NT2/D1 (cell line): ENCODE measurements at regions not wholly inside any gene's neighbourhood (a gene's known extent, or its start where the extent isn't known, plus 50 kb on each side); places are given as distances from the start of the nearest gene placed in this dataset.

Experiments used
- DNase-seq: peaks from one replicate; pipeline ENCODE4 v3.0.0-alpha.2; 2011; ENCODE audit warnings: low read depth, low spot score
- H3K27me3 ChIP-seq: 2 replicates; pipeline ENCODE4 v1.6.0; 2011; ENCODE audit warnings: mild to moderate bottlenecking; ENCODE audit not compliant: insufficient read length, insufficient read depth
- H3K36me3 ChIP-seq: 2 replicates; pipeline ENCODE4 v1.6.1; 2011; ENCODE audit warnings: mild to moderate bottlenecking, low read length, mixed read lengths; ENCODE audit not compliant: insufficient read depth, insufficient read length
- H3K4me1 ChIP-seq: 2 replicates; pipeline ENCODE4 v1.5.1; 2011; ENCODE audit not compliant: insufficient read depth, insufficient read length
- H3K4me3 ChIP-seq: 2 replicates; pipeline ENCODE4 v1.5.1; 2011; ENCODE audit warnings: low read depth; ENCODE audit not compliant: insufficient read length
- H3K9ac ChIP-seq: 2 replicates; pipeline ENCODE4 v1.6.0; 2011; ENCODE audit warnings: low read depth; ENCODE audit not compliant: insufficient read length
- H3K9me3 ChIP-seq: 2 replicates; pipeline ENCODE4 v1.5.1; 2011; ENCODE audit warnings: mild to moderate bottlenecking, low read length; ENCODE audit not compliant: insufficient read depth
- SUZ12 ChIP-seq: IDR thresholded peaks from 2 replicates; pipeline ENCODE4 v1.6.1; 2011; ENCODE audit not compliant: insufficient read length, insufficient read depth; ENCODE audit errors: extremely low read depth
- YY1 ChIP-seq: IDR thresholded peaks from 2 replicates; pipeline ENCODE4 v1.6.1; 2011; ENCODE audit not compliant: insufficient read length, insufficient read depth
- ZNF274 ChIP-seq: IDR thresholded peaks from 2 replicates; pipeline ENCODE4 v1.6.1; 2011; ENCODE audit warnings: mild to moderate bottlenecking, low read depth, low read length

DNA sequence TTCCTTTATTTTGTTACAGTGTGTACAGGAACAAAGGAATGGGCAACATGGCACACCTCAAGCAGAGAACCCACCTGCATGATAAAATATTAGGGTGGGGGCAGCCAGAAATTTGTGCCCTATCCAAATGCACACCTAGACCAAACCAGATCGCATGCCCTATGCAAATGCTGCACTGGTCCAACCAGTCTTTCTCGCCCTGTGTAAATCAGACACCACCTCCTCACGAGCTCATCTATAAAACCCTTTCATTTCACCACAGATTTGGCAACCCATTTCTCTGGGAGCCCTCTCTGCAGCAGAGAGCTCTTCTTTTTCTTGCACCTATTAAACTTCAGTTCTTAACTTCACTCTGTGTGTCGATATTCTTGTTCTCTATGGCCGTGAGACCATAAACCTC is 1559.2 kb downstream of the SLITRK1 start:
- no peaks in the 10 kb centered on the region for H3K36me3 ChIP-seq
- no peaks in the 10 kb centered on the region for H3K4me1 ChIP-seq
- H3K4me3 ChIP-seq: no peak overlapping the region
- no peak overlapping the region for H3K9ac ChIP-seq
- peaks cover 6% of the 10 kb centered on the region; the same call in 1 of the 2 replicates for H3K9me3 ChIP-seq
- DNase-seq: no peak
- no peaks in the 10 kb centered on the region for H3K27me3 ChIP-seq
- TF ChIP-seq SUZ12 (no peak), ZNF274 (no peak), YY1 (no peak)

GRCh38 chr13:82305588-82305987 is 1576.7 kb downstream of the SLITRK1 start:
- H3K36me3 ChIP-seq: no peaks in the 10 kb centered on the region
- no peak overlapping the region for H3K4me3 ChIP-seq
- H3K4me1 ChIP-seq: no peaks in the 10 kb centered on the region
- TF ChIP-seq SUZ12 (no peak), ZNF274 (no peak), YY1 (no peak)
- no peak overlapping the region for H3K9ac ChIP-seq
- DNase-seq: no peak
- H3K27me3 ChIP-seq: no peaks in the 10 kb centered on the region
- no peaks in the 10 kb centered on the region for H3K9me3 ChIP-seq

- H3K9me3 ChIP-seq: no peaks in the 10 kb centered on the region
- no peak for DNase-seq
- no peak overlapping the region for H3K9ac ChIP-seq
- H3K4me1 ChIP-seq: no peaks in the 10 kb centered on the region
- TF ChIP-seq SUZ12 (no peak), ZNF274 (no peak), YY1 (no peak)
- H3K36me3 ChIP-seq: no peaks in the 10 kb centered on the region
- H3K4me3 ChIP-seq: no peak overlapping the region
- H3K27me3 ChIP-seq: no peaks in the 10 kb centered on the region
These were observed 1584.2 kb downstream of the SLITRK1 start for GRCh38 chr13:82298106-82298505.

GRCh38 chr13:82294226-82294625 is 1588.0 kb downstream of the SLITRK1 start:
- no peak overlapping the region for H3K9ac ChIP-seq
- H3K4me3 ChIP-seq: no peak overlapping the region
- TF ChIP-seq ZNF274: no peak
- no peak for TF ChIP-seq YY1
- no peak for TF ChIP-seq SUZ12
- H3K9me3 ChIP-seq: no peaks in the 10 kb centered on the region
- H3K27me3 ChIP-seq: no peaks in the 10 kb centered on the region
- DNase-seq: no peak
- H3K36me3 ChIP-seq: no peaks in the 10 kb centered on the region
- H3K4me1 ChIP-seq: no peaks in the 10 kb centered on the region

- TF ChIP-seq SUZ12 (no peak), YY1 (no peak), ZNF274 (no peak)
- Histone ChIP-seq H3K36me3 (no peaks in the 10 kb centered on the region), H3K27me3 (no peaks in the 10 kb centered on the region), H3K4me1 (no peaks in the 10 kb centered on the region), H3K9ac (no peak overlapping the region), H3K4me3 (no peak overlapping the region), H3K9me3 (no peaks in the 10 kb centered on the region)
- DNase-seq: no peak
These were observed 1589.9 kb downstream of the SLITRK1 start for GRCh38 chr13:82292334-82292733.

- TF ChIP-seq ZNF274: no peak
- no peak for TF ChIP-seq SUZ12
- TF ChIP-seq YY1: no peak
- Histone ChIP-seq H3K27me3 (no peaks in the 10 kb centered on the region), H3K4me3 (no peak overlapping the region), H3K9ac (no peak overlapping the region), H3K36me3 (no peaks in the 10 kb centered on the region), H3K4me1 (no peaks in the 10 kb centered on the region), H3K9me3 (no peaks in the 10 kb centered on the region)
- DNase-seq: no peak
These were observed 1590.4 kb downstream of the SLITRK1 start for GRCh38 chr13:82291852-82292251.

DNA sequence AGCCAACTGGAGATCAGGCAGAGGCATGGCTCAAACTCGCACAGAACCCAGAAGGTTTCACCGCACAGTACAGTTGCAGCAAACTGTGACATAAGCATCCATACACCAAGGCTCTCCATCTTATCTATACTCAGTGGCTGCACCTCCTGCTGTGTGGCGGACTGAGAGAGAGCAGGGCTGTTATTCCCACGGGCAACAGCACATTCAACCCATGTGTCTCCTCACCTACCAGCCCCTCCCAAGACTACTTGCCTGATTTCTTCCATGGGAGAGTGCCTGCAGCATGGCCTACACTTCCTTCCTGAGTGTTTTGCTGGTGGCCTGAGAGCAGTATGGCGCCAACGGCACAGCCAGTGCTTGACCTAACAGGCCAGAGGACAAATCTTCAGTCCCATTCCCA is 1606.6 kb downstream of the SLITRK1 start:
- no peaks in the 10 kb centered on the region for H3K27me3 ChIP-seq
- no peak for DNase-seq
- no peaks in the 10 kb centered on the region for H3K36me3 ChIP-seq
- H3K4me1 ChIP-seq: no peaks in the 10 kb centered on the region
- no peak overlapping the region for H3K4me3 ChIP-seq
- TF ChIP-seq ZNF274 (no peak), YY1 (no peak), SUZ12 (no peak)
- H3K9me3 ChIP-seq: no peaks in the 10 kb centered on the region
- no peak overlapping the region for H3K9ac ChIP-seq

GRCh38 chr13:82259284-82259683 is 1623.0 kb downstream of the SLITRK1 start:
- Histone ChIP-seq H3K27me3 (no peaks in the 10 kb centered on the region), H3K9me3 (no peaks in the 10 kb centered on the region), H3K4me3 (no peak overlapping the region), H3K9ac (no peak overlapping the region), H3K4me1 (no peaks in the 10 kb centered on the region), H3K36me3 (no peaks in the 10 kb centered on the region)
- TF ChIP-seq SUZ12: no peak
- no peak for TF ChIP-seq YY1
- DNase-seq: no peak
